ENCODE measurements at regions not wholly inside any gene's neighbourhood (a gene's known extent, or its start where the extent isn't known, plus 50 kb on each side); places are given as distances from the start of the nearest gene placed in this dataset.

DNA sequence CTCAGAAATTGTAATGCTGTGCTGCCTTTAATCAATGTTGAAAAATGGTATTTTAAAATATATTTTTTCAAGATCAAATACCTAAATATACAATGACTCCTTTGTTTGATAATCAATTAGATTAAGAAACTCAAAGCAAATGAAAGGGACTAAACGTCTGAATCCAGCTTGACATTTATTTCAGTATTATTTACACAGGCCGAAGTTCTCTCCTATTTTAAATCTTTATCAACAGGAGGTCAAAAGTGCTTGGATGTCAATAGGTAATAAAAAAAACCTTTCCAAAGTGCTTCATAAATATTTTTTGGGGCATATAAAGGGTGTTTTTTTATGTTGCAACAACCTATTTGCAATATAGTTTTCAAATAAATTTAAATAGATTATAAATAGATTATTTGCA is 1201.7 kb upstream of the SLC39A10 start:
- TF ChIP-seq, protein P1, sequence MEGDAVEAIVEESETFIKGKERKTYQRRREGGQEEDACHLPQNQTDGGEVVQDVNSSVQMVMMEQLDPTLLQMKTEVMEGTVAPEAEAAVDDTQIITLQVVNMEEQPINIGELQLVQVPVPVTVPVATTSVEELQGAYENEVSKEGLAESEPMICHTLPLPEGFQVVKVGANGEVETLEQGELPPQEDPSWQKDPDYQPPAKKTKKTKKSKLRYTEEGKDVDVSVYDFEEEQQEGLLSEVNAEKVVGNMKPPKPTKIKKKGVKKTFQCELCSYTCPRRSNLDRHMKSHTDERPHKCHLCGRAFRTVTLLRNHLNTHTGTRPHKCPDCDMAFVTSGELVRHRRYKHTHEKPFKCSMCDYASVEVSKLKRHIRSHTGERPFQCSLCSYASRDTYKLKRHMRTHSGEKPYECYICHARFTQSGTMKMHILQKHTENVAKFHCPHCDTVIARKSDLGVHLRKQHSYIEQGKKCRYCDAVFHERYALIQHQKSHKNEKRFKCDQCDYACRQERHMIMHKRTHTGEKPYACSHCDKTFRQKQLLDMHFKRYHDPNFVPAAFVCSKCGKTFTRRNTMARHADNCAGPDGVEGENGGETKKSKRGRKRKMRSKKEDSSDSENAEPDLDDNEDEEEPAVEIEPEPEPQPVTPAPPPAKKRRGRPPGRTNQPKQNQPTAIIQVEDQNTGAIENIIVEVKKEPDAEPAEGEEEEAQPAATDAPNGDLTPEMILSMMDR (IDR thresholded peaks at IDR 0.05; ENCODE audit: insufficient read depth, low read depth, low read length), result no peak
- TF ChIP-seq EZH2 (IDR thresholded peaks at IDR 0.05; ENCODE audit: insufficient read depth, low read length), result no peak
